Activated CD8-positive, alpha-beta memory T cell treated with anti-CD3 and anti-CD28 coated beads for 48 hours (primary cell): ENCODE measurements at regions not wholly inside any gene's neighbourhood (a gene's known extent, or its start where the extent isn't known, plus 50 kb on each side); places are given as distances from the start of the nearest gene placed in this dataset.

ENCODE experiments used
- DNase-seq, 3 experiments: peaks; one replicate each; pipeline ENCODE4 v3.0.0-alpha.2; 2020; ENCODE audit warnings: low read depth in 2 of 3, low spot score in 2 of 3

- no peak for DNase-seq
These were observed 342.2 kb downstream of the MYCN start for GRCh38 chr2:16282511-16282910.

- no peak for DNase-seq
These were observed 341.3 kb downstream of the MYCN start for GRCh38 chr2:16281451-16282335.

- no peak for DNase-seq
These were observed 339.7 kb downstream of the MYCN start for GRCh38 chr2:16280081-16280480.

- DNase-seq: no peak
These were observed 339.3 kb downstream of the MYCN start for GRCh38 chr2:16279641-16280040.

- DNase-seq: no peak
These were observed 338.8 kb downstream of the MYCN start for GRCh38 chr2:16279201-16279570.

GRCh38 chr2:16278421-16279200 is 338.3 kb downstream of the MYCN start:
- no peak for DNase-seq

- no peak for DNase-seq
These were observed 336.8 kb downstream of the MYCN start for GRCh38 chr2:16277117-16277516.

GRCh38 chr2:16275661-16276060 is 335.3 kb downstream of the MYCN start:
- DNase-seq: no peak

- DNase-seq: no peak
These were observed 334.8 kb downstream of the MYCN start for GRCh38 chr2:16275131-16275530.

- DNase-seq: no peak
These were observed 332.8 kb downstream of the MYCN start for GRCh38 chr2:16273111-16273510.

- DNase-seq: no peak
These were observed 331.9 kb downstream of the MYCN start for GRCh38 chr2:16272038-16272788.

GRCh38 chr2:16271231-16271896 is 331.0 kb downstream of the MYCN start:
- DNase-seq: no peak

- no peak for DNase-seq
These were observed 330.1 kb downstream of the MYCN start for GRCh38 chr2:16270441-16270840.

GRCh38 chr2:16268301-16269000 is 328.1 kb downstream of the MYCN start:
- DNase-seq: no peak

GRCh38 chr2:16266571-16266970 is 326.2 kb downstream of the MYCN start:
- no peak for DNase-seq

- DNase-seq: no peak
These were observed 324.7 kb downstream of the MYCN start for GRCh38 chr2:16264931-16265540.

GRCh38 chr2:16264491-16264890 is 324.1 kb downstream of the MYCN start:
- no peak for DNase-seq

GRCh38 chr2:16263241-16263890 is 323.0 kb downstream of the MYCN start:
- no peak for DNase-seq

- DNase-seq: no peak
These were observed 322.3 kb downstream of the MYCN start for GRCh38 chr2:16262526-16263178.
